C4-2B (cell line): ENCODE measurements at regions not wholly inside any gene's neighbourhood (a gene's known extent, or its start where the extent isn't known, plus 50 kb on each side); places are given as distances from the start of the nearest gene placed in this dataset.

Experiments used
- ZFX ChIP-seq: fragments of 450-650 bp; IDR thresholded peaks from 2 replicates; pipeline ENCODE4 v1.6.1; 2017
- TF ChIP-seq, protein P1 (sequence below): fragments of 450-650 bp; conservative IDR thresholded peaks from 2 replicates; pipeline ENCODE4 v1.5.1; 2017; ENCODE audit warnings: mild to moderate bottlenecking

- TF ChIP-seq, protein P1, sequence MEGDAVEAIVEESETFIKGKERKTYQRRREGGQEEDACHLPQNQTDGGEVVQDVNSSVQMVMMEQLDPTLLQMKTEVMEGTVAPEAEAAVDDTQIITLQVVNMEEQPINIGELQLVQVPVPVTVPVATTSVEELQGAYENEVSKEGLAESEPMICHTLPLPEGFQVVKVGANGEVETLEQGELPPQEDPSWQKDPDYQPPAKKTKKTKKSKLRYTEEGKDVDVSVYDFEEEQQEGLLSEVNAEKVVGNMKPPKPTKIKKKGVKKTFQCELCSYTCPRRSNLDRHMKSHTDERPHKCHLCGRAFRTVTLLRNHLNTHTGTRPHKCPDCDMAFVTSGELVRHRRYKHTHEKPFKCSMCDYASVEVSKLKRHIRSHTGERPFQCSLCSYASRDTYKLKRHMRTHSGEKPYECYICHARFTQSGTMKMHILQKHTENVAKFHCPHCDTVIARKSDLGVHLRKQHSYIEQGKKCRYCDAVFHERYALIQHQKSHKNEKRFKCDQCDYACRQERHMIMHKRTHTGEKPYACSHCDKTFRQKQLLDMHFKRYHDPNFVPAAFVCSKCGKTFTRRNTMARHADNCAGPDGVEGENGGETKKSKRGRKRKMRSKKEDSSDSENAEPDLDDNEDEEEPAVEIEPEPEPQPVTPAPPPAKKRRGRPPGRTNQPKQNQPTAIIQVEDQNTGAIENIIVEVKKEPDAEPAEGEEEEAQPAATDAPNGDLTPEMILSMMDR = no peak
- no peak for TF ChIP-seq ZFX
These were observed 1328.8 kb downstream of the OLFM4 start for GRCh38 chr13:54357284-54357933.
